NAMALWA (cell line): ENCODE measurements at regions not wholly inside any gene's neighbourhood (a gene's known extent, or its start where the extent isn't known, plus 50 kb on each side); places are given as distances from the start of the nearest gene placed in this dataset.

Experiments
- DNase-seq: peaks from one replicate; pipeline ENCODE4 v3.0.0-alpha.2; 2015; ENCODE audit warnings: low spot score

- no peak for DNase-seq
Measured at GRCh38 chr10:108521827-108522492, 1357.5 kb upstream of the SORCS1 start.

DNA sequence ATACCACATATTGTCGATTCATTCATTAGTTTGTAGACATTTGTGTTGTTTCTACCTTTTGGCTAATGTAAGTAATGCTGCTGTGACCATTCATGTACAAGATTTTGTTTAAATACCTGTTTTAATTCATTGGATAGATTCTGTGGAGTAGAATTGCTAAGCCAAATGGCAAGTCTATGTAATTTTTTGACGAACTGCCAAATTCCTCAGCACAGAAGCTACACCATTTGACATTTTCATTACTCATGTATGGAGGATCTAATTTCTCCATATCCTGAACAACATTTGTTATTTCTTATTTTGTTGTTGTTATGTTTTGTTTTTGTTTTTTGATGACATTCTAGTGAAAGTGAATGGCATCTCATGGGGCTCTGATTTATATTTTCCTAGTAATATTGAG is 1351.3 kb upstream of the SORCS1 start:
- DNase-seq, result no peak

DNA sequence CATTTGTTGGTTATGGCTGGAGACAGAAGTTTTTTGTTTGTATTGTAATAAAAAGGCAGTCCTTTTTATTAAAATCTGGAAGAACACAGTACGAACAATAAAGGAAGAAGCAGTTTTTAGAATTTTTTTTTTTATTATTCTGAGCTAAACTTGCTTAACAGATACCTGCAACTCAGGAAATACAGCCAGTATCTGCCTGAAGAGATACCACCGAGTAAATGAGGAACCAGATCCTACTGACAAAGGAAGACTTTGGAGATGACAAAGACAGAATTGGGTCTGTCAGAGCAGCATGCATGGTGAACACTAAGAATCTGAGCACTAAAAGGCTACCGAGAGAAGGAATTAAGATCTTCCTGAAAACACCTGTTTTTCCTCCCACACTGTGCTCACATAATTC is 1335.9 kb upstream of the SORCS1 start:
- no peak for DNase-seq

DNA sequence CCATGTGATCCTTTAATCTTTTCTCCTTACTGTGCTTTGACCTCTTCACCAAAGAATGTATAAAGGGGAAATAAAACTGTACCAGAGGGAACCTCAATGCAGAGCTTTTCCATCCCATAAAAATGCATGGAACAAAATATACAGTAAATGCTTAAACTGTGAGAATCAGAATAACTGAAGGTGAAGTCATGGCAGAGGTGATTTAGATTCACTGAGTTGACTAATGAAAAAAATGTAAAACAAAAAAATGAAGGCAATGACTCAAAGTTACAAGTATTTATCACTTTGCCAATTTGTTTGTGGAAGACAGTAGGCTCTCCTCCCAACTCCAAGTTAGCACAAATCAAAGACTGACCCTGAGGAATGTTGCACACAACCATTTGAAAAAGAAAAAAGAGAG is 1331.6 kb upstream of the SORCS1 start:
- DNase-seq, result no peak

DNA sequence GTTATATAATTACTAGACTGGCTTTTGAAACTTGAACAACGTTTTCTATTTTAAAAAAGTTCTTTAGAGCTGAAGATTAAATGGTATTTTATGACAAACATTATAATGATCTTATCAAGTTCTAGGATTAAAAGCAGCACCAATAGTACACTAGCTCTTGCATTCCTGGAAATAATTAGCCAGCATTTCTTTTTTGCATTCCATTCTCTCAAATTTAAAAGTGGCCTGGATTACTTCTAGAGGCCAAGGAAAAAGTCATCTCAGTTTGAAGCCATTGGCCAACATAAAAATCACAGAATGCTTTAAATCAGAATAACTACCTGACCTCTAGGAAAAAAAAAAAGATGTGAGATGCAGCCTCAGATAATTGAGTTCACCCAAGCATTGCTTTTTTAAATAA is 1326.4 kb upstream of the SORCS1 start:
- no peak for DNase-seq

GRCh38 chr10:108471420-108471819 is 1306.9 kb upstream of the SORCS1 start:
- DNase-seq, result no peak

- no peak for DNase-seq
Measured at GRCh38 chr10:108469940-108470339, 1305.4 kb upstream of the SORCS1 start.

DNA sequence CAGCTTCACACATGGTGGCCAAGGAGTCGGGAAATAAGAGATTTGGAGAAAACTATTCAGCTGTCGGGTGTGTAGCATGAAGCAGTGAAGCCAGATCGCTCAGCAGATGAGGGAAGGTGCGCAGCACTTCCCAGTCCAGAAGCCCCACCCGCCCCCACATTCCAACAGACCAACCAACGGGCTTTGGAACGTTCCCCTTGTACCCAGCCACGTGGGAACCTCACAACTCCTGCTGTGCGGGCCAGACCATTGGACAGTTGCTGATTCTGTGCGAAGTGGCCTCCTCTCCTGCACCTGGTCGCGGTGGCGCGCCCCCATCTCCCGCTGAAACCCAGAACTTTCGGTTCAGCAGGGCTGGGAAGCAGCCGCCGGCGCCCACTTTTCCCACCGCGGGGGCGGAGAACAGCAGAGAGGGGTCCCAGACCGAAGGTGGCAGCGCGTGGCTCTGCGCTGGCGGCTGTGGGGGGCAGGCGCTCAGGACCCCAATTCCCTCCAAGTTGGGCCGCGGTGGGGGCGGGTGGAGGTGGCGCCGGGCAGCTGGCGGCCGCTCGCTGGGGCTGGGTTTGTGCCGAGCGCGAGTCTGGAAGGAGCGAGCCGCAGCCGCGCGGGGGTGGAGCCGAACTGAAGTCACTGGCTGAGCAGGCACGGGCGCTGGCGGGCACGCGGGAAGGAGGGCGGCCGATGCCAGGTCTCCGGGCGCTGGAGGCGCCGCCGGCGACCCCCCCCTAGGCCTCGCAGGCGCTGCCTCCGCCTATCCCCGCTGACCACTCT is 1301.5 kb upstream of the SORCS1 start:
- DNase-seq, result no peak

GRCh38 chr10:108462005-108462404 is 1297.5 kb upstream of the SORCS1 start:
- no peak for DNase-seq

- no peak for DNase-seq
Measured at GRCh38 chr10:108454793-108455192, 1290.3 kb upstream of the SORCS1 start.

DNA sequence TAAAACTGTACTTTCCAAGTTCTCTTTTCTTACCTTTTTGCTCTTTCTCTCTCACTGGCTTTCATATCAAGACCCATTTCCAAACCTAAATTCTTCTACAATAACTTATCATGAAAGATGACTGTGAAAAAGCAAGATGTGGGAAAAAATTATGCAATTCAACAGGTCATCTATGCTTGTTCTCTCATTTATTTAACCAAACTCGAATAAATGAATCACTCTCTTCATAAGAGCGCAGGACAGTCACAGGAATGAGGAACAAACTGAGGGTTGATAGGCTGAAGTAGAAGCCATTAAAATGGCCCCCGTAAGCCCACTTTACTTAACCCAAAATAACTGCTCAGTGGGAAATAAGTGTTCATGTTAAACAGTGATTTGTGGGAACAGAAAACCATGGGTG is 1289.7 kb upstream of the SORCS1 start:
- no peak for DNase-seq

DNA sequence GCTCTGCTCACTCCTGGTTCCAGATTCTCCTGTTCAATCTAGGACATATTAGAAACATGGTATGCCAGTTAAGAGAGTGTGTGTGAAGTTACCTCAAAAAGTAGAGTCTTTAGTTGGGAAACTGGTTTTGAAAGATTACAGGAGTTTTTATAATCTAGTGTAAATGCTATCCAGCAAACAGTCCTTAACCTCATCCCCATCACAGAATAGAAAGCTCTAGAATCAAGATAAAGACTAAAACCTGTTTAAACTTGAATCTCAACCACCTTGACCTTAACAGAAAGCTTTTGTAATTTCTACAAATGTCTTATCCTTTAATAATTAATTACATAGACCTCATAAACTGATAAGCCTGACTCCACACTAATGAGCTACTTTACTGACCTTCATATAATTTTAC is 1288.7 kb upstream of the SORCS1 start:
- DNase-seq, result no peak

- no peak for DNase-seq
Measured at GRCh38 chr10:108452533-108452932, 1288.0 kb upstream of the SORCS1 start.

GRCh38 chr10:108450280-108450679 is 1285.8 kb upstream of the SORCS1 start:
- no peak for DNase-seq

GRCh38 chr10:108445746-108446145 is 1281.2 kb upstream of the SORCS1 start:
- no peak for DNase-seq

GRCh38 chr10:108443636-108444035 is 1279.1 kb upstream of the SORCS1 start:
- DNase-seq, result no peak

GRCh38 chr10:108439397-108439796 is 1274.9 kb upstream of the SORCS1 start:
- no peak for DNase-seq

DNA sequence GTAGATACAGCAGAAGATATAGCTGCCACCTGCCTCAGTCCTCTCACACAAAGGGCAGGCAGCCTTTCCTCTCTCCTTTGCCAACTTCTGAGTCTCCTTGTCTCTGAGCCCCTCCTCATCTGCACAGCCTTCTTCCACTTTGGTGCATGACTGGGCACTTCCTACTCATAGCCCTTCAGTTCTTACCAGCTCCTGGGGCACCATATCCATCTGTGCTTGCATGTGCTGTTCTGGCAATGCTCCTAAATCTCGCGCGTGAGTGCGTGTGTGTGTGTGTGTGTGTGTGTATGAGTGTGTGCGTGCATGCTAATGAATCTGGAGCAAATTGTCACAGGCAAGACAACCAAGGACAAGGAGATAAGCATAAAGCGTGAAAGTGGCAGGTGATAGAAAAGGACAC is 1271.6 kb upstream of the SORCS1 start:
- no peak for DNase-seq

GRCh38 chr10:108434559-108435252 is 1270.2 kb upstream of the SORCS1 start:
- DNase-seq, result no peak

GRCh38 chr10:108427146-108427545 is 1262.6 kb upstream of the SORCS1 start:
- no peak for DNase-seq

DNA sequence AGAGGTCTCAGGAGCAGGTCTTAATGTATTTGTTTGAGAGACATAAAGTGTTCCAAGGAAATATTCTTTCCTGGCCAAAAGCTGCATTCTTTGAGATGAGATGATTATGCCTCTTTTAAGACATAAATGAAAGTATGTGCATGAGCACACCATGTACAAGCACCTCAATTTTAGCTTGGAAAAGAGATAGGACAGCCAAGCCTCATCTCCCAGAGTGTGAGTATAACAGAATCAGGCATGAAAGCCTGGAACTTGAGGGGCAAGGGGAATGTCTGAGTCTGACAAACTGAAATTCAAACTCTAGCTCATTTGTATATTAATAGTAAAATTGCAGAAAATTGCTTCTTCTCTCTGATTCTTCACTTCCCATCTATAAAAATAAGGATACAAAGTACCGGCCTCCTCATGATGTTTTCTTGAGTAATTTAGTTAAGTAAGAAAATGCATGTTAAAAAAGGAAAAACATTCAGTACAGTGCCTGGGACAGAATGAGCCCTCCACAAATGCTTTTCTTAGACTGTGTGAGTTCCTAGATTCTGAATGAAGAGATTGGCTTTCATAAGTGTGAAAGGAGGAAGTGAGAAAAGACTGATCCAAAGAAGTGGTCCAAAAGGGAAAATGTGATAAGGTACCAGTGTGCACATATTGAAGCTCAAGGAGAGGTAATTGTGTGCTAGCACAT is 1260.9 kb upstream of the SORCS1 start:
- no peak for DNase-seq

DNA sequence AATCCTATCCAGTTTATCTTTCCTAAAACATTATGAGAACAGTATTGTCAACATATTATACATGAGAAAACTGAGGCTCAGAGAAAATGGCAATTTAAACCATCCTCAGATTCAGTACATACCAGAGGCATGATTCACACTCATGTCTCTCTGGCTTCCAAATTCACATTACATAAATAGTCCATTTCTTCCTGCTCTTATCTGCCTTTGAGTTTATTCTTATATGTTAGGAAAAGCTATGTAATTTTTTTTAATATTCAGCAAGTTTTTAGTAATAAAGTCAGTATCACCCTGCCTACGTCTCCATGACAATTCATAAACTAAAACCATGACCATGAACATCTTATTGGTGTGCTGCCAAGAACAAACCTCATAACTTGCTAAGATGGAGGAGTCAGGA is 1260.2 kb upstream of the SORCS1 start:
- DNase-seq, result no peak

DNA sequence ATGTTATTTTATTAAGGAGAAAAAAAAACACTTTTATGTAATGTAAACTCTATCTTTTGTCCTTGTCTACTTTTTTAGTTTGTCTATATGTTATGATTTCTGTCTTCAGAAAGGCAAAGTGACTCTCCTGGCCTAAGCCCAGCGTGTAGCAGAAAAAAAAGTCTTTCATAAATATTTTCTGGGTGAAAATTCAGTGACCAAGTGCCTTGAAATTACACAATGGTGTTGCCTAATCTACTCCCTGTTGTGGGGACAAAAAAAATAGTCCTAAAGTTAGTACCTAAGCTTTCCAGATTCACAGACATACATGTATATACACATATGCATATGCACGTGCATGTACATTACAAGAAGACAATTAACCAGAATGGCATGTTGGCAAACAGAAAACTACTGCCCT is 1257.8 kb upstream of the SORCS1 start:
- no peak for DNase-seq
